Right lobe of liver (tissue), 6 donors: ENCODE measurements at regions not wholly inside any gene's neighbourhood (a gene's known extent, or its start where the extent isn't known, plus 50 kb on each side); places are given as distances from the start of the nearest gene placed in this dataset.

ENCODE experiments used
- ATAC-seq, 4 donors: fragments of 200-7000 bp; cut with Tn5 transposase; one replicate each; pipeline ENCODE4 v1.9.1; 2020; ENCODE audit warnings: mild to moderate bottlenecking in 4 of 4, moderate library complexity in 4 of 4
- DNase-seq, 3 donors: peaks; one replicate each; pipeline ENCODE4 v3.0.0-alpha.2; 2020
- H3K27ac ChIP-seq, 3 donors: fragments of 200-600 bp; one replicate each; pipeline ENCODE4 v1.8.0; 2022
- H3K27me3 ChIP-seq, 2 donors: fragments of 200-600 bp; one replicate each; pipeline ENCODE4 v1.8.0; 2022
- H3K36me3 ChIP-seq, 4 donors: fragments of 200-600 bp; sonication (generic) in 1 of 4; one replicate each; pipeline versions ENCODE4 v1.5.1 to v1.8.0; 2017 to 2022; ENCODE audit warnings: control low read depth in 1 of 4
- H3K4me1 ChIP-seq, 4 donors: fragments of 200-600 bp; sonication (generic) in 1 of 4; one replicate each; pipeline versions ENCODE4 v1.5.1 to v1.8.0; 2017 to 2022; ENCODE audit warnings: control low read depth in 1 of 4
- H3K4me3 ChIP-seq, 3 donors: fragments of 200-600 bp; one replicate each; pipeline ENCODE4 v1.8.0; 2022
- H3K9me3 ChIP-seq, 4 donors: fragments of 200-600 bp; sonication (generic) in 1 of 4; one replicate each; pipeline versions ENCODE4 v1.5.1 to v1.8.0; 2017 to 2022; ENCODE audit warnings: control low read depth in 1 of 4
- CTCF ChIP-seq, 4 donors: fragments of 200-600 bp in 3 of 4; fragments of 450-650 bp in 1 of 4; IDR thresholded peaks; one replicate each; pipeline versions ENCODE4 v1.5.1 to v1.8.0; 2016 to 2022; ENCODE audit warnings: antibody characterized with exemption in 4 of 4, mild to moderate bottlenecking in 2 of 4
- POLR2A ChIP-seq: fragments of 450-650 bp; IDR thresholded peaks from one replicate; pipeline ENCODE4 v1.6.1; 2017; ENCODE audit warnings: antibody characterized with exemption, mild to moderate bottlenecking
- WGBS: methylation state at CpG from one replicate; pipeline ENCODE4 v1.1.6; 2018; ENCODE audit warnings: low coverage, low lambda C conversion rate; ENCODE audit not compliant: insufficient coverage; ENCODE audit errors: missing lambda C conversion rate; 5-methylcytosine and 5-hydroxymethylcytosine counted together
- intact Hi-C, 2 donors: fragments of 100-400 bp; cut with DNase I; formaldehyde crosslinking; loops; one replicate each; pipeline versions ENCODE4 v1.11.2 to v1.14.1; 2022
- donor health status: DM: no; HTN: yes; CAD: no.
- donor health status: DM: no; HTN: no; CAD: no.
- donor health status: DM: no; HTN: no; CAD: no.
- donor health status: DM: no; HTN: yes; CAD: no.
- donor health status: DM: no; HTN: yes; CAD: no.

DNA sequence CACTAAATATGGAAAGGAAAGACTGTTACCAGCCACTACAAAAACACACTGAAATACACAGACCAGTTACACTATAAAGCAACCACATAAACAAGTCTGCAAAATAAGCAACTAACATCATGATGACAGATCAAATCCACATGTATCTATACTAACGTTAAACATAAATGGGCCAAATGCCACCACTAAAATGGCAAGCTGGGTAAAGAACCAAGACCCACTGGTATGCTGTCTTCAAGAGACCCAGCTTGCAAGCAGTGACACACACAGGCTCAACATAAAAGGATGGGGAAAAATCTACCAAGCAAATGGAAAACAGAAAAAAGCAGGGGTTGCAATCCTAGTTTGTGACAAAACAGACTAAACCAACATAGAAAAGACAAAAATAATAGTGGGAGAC, 260.9 kb upstream of the SSTR1 start:
- intact Hi-C loops = no loop called here
- Histone ChIP-seq H3K27ac (no peak overlapping the region), H3K36me3 (no peaks in the 10 kb centered on the region), H3K27me3 (no peaks in the 10 kb centered on the region), H3K4me1 (no peaks in the 10 kb centered on the region), H3K9me3 (no peaks in the 10 kb centered on the region), H3K4me3 (no peak overlapping the region)
- TF ChIP-seq POLR2A (no peak), CTCF (IDR thresholded peaks at IDR 0.05) (no peak)
- ATAC-seq (no peak), DNase-seq (no peak)
- 79% methylated on average over 1 of the region's 1 CpG for WGBS

GRCh38 chr14:37948266-37948665, 259.4 kb upstream of the SSTR1 start:
- no peak for ATAC-seq

DNA sequence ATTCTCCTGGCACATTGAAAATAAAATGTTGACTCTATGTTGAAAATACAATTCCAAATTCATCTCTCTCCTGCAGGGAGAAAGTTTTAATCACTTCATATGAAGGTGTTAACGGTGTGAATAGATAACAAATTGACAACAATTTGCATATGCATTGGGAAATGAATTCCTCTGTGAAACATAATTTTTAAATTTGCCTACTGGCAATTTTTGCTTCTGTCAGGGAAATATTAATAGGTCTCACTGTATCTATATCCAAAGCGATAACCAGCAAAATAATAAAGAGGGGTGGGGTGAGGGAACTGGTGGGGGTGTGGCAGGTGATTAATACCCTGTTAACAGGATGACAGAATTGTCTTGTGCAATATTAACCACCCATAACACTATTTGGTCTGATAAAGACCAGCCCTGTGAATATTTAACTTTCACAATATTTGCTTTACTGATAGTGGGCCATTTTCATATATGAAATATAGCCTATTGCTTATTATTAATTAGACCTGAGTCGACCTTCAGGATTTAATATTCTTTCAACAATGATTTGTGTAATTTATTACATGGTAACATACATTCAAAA, 239.0 kb upstream of the SSTR1 start:
- WGBS = 63% methylated on average over 3 of the region's 3 CpGs

More at GRCh38 chr14:37948266-37948665, 259.4 kb upstream of the SSTR1 start:
- no peak for DNase-seq
- no peak overlapping the region for H3K4me3 ChIP-seq
- TF ChIP-seq CTCF (IDR thresholded peaks at IDR 0.05) = no peak
- TF ChIP-seq POLR2A = no peak
- WGBS = 73% methylated on average over 4 of the region's 4 CpGs
- no peaks in the 10 kb centered on the region for H3K4me1 ChIP-seq
- no peaks in the 10 kb centered on the region for H3K27me3 ChIP-seq
- intact Hi-C loops = no loop called here
- no peaks in the 10 kb centered on the region for H3K36me3 ChIP-seq
- no peaks in the 10 kb centered on the region for H3K9me3 ChIP-seq
- H3K27ac ChIP-seq = no peak overlapping the region

DNA sequence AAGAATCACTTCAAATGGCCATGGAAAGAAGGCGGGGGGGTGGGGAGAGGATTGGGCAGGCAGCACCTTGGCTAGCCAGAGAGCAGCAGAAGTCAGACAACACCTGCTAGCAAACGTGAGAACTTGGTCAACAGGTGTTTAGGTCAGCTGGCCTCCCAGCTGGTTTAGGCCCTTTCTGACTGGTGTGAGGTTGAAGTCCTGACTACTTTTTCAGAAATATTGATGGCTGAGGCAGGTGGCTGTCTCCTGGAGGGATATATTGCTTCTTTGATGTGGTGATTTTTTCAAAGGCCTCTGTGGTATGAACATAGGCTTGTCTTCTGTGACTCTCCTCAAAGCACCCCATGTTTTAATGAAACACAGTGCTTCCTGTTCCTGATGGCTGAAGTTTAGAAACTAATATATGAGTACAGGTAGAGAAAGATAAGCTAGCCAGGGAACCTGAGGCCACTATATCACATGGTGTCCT, 238.2 kb upstream of the SSTR1 start:
- Histone ChIP-seq H3K4me1 (no peaks in the 10 kb centered on the region), H3K27ac (no peak overlapping the region), H3K27me3 (no peaks in the 10 kb centered on the region), H3K36me3 (no peaks in the 10 kb centered on the region), H3K4me3 (no peak overlapping the region), H3K9me3 (no peaks in the 10 kb centered on the region)
- no CpG with 5 or more reads among the region's 2 CpGs for WGBS
- intact Hi-C loops = no loop called here
- TF ChIP-seq POLR2A = no peak
- DNase-seq (no peak), ATAC-seq (peak in 1 of 4 donors; percentile 34)

More for the DNA sequence above, 239.0 kb upstream of the SSTR1 start:
- no peaks in the 10 kb centered on the region for H3K4me1 ChIP-seq
- intact Hi-C loops = no loop called here
- H3K27me3 ChIP-seq = no peaks in the 10 kb centered on the region
- TF ChIP-seq CTCF (IDR thresholded peaks at IDR 0.05) (no peak), POLR2A (no peak)
- no peaks in the 10 kb centered on the region for H3K36me3 ChIP-seq
- DNase-seq = no peak
- no peak overlapping the region for H3K27ac ChIP-seq
- ATAC-seq = peak in 1 of 4 donors; percentile 75
- H3K4me3 ChIP-seq = no peak overlapping the region
- H3K9me3 ChIP-seq = no peaks in the 10 kb centered on the region

GRCh38 chr14:37970696-37971095, 237.0 kb upstream of the SSTR1 start:
- ATAC-seq = no peak
- Histone ChIP-seq H3K27ac (no peak overlapping the region), H3K4me1 (no peaks in the 10 kb centered on the region), H3K36me3 (no peaks in the 10 kb centered on the region), H3K27me3 (no peaks in the 10 kb centered on the region), H3K4me3 (no peak overlapping the region), H3K9me3 (no peaks in the 10 kb centered on the region)
- TF ChIP-seq CTCF (IDR thresholded peaks at IDR 0.05) (no peak), POLR2A (no peak)
- DNase-seq = no peak
- intact Hi-C loops = no loop called here
- WGBS = 87% methylated on average over 3 of the region's 4 CpGs
